ENCODE measurements at regions not wholly inside any gene's neighbourhood (a gene's known extent, or its start where the extent isn't known, plus 50 kb on each side); places are given as distances from the start of the nearest gene placed in this dataset.

DNA sequence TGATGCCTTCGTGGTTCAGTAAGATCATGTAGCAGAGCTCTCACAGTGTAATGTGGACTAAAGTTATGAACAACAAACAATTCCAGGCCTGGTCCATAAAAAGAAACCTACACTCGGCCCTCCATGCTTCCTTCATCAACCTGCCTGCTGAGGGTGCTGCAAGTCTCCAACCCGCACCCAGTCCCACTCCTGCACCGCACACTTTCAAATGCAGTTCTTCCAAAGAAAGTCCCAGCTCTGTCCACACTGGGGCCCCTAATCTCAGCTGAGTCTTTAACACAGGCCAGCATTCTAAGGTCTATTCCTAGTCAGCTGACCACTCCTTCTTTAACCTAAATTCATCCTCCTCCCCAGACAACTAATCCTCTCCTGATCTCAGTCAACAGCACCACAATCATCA is 71.5 kb upstream of the NR5A2 start:
- DNase-seq = no peak

- DNase-seq = no peak
Measured at GRCh38 chr1:199959033-199959774, 68.3 kb upstream of the NR5A2 start.

DNA sequence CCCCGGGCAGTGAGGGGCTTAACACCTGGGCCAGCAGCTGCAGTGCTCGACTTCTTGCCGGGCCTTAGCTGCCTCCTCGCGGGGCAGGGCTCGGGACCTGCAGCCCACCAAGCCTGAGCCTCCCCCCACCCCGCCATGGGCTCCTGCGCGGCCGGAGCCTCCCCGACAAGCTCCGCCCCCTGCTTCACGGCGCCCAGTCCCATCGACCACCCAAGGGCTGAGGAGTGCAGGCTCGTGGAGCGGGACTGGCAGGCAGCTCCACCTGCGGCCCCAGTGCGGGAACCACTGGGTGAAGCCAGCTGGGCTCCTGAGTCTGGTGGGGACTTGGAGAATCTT is 67.8 kb upstream of the NR5A2 start:
- no peak for DNase-seq

DNA sequence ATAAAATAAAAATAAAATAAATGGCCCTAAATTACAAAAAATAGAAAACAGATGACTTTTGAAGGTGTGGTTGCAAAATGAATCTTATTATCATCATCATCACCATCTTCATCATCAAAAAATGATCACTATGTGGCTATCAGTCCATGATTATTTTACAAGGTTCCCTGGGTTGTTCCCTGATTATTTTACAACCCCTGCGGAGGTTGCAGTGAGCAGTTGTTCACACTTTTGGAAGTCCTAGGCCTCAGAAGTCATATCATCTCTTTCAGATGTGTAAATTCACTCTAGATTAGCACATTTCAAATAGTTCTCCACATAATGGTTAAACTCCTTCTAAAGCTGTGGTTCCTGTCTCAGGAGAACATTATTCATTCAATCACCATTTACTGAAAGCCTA is 57.4 kb upstream of the NR5A2 start:
- no peak for DNase-seq

DNA sequence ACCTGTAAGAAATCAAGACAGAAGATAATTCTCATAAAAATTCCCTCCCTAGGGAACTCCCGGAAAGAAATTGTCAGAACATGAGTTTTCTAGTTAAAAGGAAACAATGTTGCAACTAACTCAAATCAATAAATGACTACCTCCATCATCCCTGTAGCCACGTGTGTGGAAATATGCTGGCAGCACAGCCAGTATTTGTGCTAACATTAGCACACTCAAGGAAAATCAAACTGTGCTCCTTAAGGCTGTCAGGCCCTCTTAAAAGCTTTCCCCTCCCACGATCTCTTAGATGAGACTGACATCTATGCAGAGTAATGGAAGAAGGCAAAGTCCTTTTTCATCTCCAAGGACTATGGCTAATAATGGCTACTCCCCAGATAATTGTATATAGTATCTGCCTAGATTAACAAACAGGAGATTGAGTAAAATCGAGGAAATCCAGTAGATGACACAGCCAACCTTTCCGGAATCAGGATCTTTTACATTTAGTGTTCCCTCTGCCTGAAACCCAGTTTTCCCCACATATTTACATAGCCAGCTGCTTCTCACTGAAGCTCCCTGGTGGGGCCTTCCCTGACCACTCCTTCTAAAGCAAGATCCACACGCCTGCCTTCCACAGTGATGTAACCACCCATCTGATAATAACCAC is 50.9 kb upstream of the NR5A2 start:
- no peak for DNase-seq

All from NCI-H226 (cell line).